C4-2B (cell line): ENCODE measurements at regions not wholly inside any gene's neighbourhood (a gene's known extent, or its start where the extent isn't known, plus 50 kb on each side); places are given as distances from the start of the nearest gene placed in this dataset.
"Not testable (repeated sequence)": the region's sequence is repeated elsewhere in the genome, so short reads cannot be mapped to it uniquely, and the experiment has no call there.

ENCODE experiments used
- ZFX ChIP-seq: fragments of 450-650 bp; IDR thresholded peaks from 2 replicates; pipeline ENCODE4 v1.6.1; 2017
- TF ChIP-seq, protein P1 (sequence below): fragments of 450-650 bp; conservative IDR thresholded peaks from 2 replicates; pipeline ENCODE4 v1.5.1; 2017; ENCODE audit warnings: mild to moderate bottlenecking

DNA sequence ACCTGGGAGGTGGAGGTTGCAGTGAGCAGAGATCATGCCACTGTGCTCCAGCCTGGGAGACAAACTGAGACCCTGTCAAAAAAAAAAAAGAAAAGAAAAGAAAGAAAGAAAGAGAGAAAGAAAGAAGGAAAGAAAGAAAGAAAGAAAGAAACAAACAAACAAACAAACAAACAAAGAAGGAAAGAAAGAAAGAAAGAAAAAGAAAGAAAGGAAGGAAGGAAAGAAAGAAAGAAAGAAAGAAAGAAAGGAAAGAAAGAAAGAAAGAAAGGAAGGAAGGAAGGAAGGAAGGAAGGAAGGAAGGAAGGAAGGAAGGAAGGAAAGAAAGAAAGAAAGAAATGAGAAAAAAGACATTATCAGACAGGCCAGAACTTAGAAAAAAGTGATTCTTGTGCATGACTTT, 291.0 kb upstream of the FOXK1 start:
- TF ChIP-seq, protein P1, sequence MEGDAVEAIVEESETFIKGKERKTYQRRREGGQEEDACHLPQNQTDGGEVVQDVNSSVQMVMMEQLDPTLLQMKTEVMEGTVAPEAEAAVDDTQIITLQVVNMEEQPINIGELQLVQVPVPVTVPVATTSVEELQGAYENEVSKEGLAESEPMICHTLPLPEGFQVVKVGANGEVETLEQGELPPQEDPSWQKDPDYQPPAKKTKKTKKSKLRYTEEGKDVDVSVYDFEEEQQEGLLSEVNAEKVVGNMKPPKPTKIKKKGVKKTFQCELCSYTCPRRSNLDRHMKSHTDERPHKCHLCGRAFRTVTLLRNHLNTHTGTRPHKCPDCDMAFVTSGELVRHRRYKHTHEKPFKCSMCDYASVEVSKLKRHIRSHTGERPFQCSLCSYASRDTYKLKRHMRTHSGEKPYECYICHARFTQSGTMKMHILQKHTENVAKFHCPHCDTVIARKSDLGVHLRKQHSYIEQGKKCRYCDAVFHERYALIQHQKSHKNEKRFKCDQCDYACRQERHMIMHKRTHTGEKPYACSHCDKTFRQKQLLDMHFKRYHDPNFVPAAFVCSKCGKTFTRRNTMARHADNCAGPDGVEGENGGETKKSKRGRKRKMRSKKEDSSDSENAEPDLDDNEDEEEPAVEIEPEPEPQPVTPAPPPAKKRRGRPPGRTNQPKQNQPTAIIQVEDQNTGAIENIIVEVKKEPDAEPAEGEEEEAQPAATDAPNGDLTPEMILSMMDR = not testable (repeated sequence)
- TF ChIP-seq ZFX = not testable (repeated sequence)
